Effector CD8-positive, alpha-beta T cell (primary cell): ENCODE measurements at regions not wholly inside any gene's neighbourhood (a gene's known extent, or its start where the extent isn't known, plus 50 kb on each side); places are given as distances from the start of the nearest gene placed in this dataset.

Experiments
- DNase-seq: peaks from one replicate; lab custom pipeline; 2025; lab: John Stamatoyannopoulos, UW

GRCh38 chr2:236745420-236746210 lies 176.0 kb downstream of the ACKR3 start:
- DNase-seq: no peak

- no peak for DNase-seq
Observed at GRCh38 chr2:236746833-236747232, 177.2 kb downstream of the ACKR3 start.

GRCh38 chr2:236747426-236747825 lies 177.8 kb downstream of the ACKR3 start:
- no peak for DNase-seq

- no peak for DNase-seq
Observed at GRCh38 chr2:236747925-236748324, 178.3 kb downstream of the ACKR3 start.

- DNase-seq: no peak
Observed at GRCh38 chr2:236748385-236748784, 178.8 kb downstream of the ACKR3 start.

GRCh38 chr2:236748801-236749200 lies 179.2 kb downstream of the ACKR3 start:
- no peak for DNase-seq

- DNase-seq: no peak
Observed at GRCh38 chr2:236749346-236749745, 179.7 kb downstream of the ACKR3 start.

GRCh38 chr2:236752096-236752495 lies 182.5 kb downstream of the ACKR3 start:
- DNase-seq: no peak

GRCh38 chr2:236753606-236754270 lies 184.1 kb downstream of the ACKR3 start:
- no peak for DNase-seq

- DNase-seq: no peak
Observed at GRCh38 chr2:236754271-236754944, 184.8 kb downstream of the ACKR3 start.

GRCh38 chr2:236755278-236755840 lies 185.7 kb downstream of the ACKR3 start:
- DNase-seq: no peak

- DNase-seq: no peak
Observed at GRCh38 chr2:236758406-236758805, 188.8 kb downstream of the ACKR3 start.

GRCh38 chr2:236760246-236760645 lies 190.6 kb downstream of the ACKR3 start:
- DNase-seq: no peak

- no peak for DNase-seq
Observed at GRCh38 chr2:236761358-236761757, 191.7 kb downstream of the ACKR3 start.

- no peak for DNase-seq
Observed at GRCh38 chr2:236762628-236763027, 193.0 kb downstream of the ACKR3 start.

- DNase-seq: no peak
Observed at GRCh38 chr2:236763857-236764256, 194.2 kb downstream of the ACKR3 start.

GRCh38 chr2:236764716-236765115 lies 195.1 kb downstream of the ACKR3 start:
- DNase-seq: no peak

- DNase-seq: no peak
Observed at GRCh38 chr2:236765478-236765877, 195.9 kb downstream of the ACKR3 start.

GRCh38 chr2:236766850-236767249 lies 197.2 kb downstream of the ACKR3 start:
- no peak for DNase-seq

GRCh38 chr2:236767941-236768340 lies 198.3 kb downstream of the ACKR3 start:
- DNase-seq: no peak

- no peak for DNase-seq
Observed at GRCh38 chr2:236768393-236769140, 198.9 kb downstream of the ACKR3 start.
